ENCODE measurements at regions not wholly inside any gene's neighbourhood (a gene's known extent, or its start where the extent isn't known, plus 50 kb on each side); places are given as distances from the start of the nearest gene placed in this dataset.

- no peak for DNase-seq
These were observed 373.7 kb upstream of the MKI67 start for GRCh38 chr10:128499956-128500355.

DNA sequence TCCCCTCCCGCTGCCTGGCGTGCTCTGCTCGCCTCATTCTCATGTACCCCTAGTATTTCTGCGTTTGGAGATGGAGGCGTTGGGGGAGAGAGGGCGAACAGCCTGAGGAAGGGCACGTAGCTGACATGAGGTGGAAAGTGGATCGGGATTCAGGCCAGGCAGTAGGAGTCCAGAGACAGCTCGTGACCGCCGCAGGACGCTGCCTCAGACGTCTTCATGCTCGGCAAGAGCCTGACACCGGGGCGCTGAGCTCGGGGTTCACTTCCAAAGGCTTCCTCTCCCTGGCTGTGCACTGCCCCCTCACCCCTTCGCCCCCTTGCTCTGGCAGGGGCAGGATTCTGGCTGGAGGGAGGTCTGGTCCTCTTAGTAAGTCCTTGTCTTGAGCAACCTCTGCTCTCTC lies 374.4 kb upstream of the MKI67 start:
- no peak for DNase-seq

- DNase-seq, result no peak
These were observed 379.1 kb upstream of the MKI67 start for GRCh38 chr10:128505346-128505745.

DNA sequence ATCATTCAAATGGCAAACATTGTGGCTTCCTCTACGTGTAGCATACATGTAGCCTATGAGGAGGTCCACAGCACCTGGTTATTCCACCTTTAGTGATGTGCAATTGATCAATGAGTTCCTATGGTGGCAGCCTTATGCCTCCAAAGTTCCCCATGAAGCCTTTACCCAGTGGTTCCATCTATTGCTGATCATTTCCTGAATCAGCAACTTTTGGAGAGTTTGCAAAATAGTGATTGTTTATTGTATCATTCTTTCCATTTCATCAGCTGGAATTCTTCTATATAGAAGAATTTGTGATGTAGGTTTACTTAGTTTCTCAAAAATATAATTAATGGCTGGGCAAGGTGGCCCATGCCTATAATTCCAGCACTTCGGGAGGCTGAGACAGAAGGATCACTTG lies 380.2 kb upstream of the MKI67 start:
- DNase-seq, result no peak

DNA sequence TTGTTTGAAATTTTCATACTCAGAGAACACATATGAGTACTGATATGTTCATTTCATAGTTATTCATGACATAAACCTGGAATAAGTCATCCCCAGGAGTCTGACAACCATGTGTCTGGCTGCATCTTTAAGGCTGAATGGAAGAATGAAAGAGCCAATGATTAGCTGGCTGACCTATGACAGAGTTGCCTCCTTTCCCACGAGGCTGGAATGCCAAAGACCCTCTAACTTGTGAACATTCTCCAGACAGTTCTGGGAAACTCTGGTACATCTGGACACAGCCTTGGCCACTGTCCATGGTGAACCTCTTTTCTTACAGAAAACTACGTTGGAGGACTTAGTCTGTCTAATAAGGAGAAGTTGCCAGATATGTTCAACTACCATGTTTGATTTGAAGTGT lies 380.8 kb upstream of the MKI67 start:
- DNase-seq, result no peak

- DNase-seq, result peak; percentile 19
These were observed 385.1 kb upstream of the MKI67 start for GRCh38 chr10:128511284-128511683.

DNA sequence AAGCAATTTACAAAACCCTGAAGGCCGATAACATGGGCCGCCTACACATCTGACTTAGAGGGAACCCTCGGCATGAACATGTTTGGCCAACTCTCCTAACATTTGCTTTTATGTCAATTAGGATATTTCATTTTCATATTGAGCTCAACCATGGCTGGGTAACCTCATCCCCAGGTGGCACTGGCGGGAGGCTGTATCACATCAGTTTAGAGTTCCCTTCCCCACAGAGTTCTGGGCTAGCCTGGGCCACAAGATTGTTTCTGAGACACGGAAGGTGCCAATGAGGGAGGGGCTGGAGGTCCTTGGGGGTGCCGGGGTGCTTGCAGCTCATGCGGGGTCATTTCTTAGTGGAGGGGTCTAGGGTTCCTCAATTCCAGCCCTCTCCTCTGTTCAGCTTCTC lies 386.5 kb upstream of the MKI67 start:
- DNase-seq, result peak; percentile 27

DNA sequence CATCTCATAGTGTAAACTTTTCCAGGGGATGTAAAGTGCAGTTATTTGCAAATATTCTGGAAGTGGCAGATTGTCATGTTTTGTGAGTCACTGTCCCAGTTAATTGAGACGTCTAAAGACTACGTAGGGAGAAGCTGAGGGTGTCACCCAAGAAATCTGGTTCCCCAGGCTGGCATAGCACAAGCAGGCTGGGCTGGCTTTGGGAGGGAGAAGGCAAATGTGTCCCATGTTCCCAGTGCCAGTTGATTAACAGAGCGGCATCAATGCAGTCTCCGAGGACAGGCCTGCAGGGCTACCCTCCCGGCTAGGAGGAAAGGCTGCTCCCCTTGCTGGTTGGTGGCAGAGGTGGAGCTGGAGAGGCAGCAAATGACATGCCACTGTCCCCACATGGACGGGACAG lies 388.3 kb upstream of the MKI67 start:
- no peak for DNase-seq

DNA sequence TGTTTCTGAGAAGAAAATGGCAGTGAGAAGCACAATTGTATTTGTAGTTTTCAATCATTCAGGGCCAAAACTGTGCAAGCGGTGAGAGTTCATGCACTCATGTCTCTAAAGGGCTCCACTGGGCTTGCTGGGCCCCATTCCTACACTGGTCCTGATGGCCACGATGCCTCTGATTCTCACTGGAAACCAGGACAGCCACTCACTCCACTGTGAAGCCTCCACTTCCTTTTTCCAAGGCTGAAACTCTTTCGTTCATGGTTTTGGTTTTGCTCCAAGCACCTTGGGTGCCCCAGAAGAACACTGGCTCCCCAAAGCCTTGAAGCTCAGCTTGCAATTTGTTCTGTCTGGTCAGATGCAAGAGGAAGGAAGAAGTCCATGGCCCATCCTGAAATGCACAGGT lies 390.0 kb upstream of the MKI67 start:
- DNase-seq, result no peak

GRCh38 chr10:128517167-128517566 lies 390.9 kb upstream of the MKI67 start:
- DNase-seq, result no peak

DNA sequence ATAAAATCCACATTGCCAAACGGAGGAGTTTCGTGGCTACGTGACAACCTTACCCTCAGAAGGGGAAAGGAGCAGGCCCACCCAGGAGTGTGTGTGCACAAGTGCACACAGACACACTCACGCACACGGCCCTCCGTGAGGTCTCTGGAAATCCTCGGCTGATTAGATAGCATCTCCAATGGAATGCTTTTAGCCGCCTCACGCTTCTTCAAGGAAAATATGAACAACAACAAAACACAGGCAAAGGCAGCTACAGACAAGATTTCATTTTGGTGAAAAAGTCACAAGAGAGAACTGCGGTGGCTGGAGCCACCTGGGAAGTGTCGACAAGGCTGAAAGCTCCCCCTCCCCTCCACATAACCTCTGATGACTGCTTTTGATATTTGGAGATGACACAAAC lies 391.8 kb upstream of the MKI67 start:
- no peak for DNase-seq

GRCh38 chr10:128519581-128519980 lies 393.4 kb upstream of the MKI67 start:
- DNase-seq, result no peak

GRCh38 chr10:128520211-128520815 lies 394.1 kb upstream of the MKI67 start:
- DNase-seq, result no peak

DNA sequence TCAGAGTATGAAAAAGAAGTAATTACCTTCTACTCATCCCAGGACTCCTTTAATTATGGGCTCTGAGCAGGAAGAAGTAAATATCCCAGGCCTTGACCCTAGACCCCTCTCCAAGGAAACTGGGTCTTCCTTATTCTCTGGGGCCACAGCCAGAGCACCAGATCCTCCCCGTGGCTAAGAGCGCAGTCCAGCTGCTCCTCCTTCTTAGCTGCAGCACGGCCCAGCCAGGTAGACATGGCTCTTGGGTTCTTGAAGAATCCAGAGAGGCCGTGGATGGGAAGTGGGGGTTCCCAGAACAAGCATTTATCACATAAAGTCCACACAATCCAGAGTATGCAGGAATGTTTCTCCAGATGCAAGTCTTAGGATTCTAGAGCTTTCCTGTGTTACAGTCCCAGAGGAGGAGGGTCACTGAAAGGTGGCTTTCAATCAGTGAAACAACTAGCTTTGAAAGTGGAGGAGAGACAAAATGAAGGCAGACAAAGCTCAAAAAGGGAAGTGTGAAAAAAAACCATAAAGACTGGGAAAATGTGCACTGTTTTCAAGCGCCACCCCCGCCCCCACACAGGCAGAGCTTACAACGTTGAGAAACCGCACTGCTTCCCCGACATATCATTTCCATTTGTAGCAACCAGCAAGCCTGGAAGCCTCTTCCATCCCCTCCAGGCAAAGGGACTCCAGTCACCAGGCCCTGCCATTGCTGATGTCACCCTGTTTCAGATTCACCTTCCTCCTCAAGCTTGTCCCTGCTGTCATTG lies 396.5 kb upstream of the MKI67 start:
- DNase-seq, result no peak

DNA sequence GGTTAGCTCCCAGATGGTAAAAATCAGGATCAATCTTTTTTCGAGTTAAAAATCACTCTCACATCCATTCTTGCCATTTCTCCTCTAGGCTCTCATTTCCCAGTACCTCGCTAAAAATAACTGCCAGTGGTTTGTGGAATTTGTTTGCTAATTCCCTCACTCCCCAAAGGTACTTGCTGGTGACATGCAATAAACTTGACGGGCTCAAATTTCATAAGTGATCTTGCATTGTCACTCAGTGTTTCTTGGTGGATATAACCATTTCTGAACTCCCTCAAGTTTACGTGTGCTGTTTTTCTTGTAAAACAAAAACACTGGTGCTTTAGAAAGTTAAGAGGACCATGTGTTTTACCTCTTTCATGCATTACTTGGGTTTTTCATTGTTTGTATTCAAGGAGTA lies 399.2 kb upstream of the MKI67 start:
- DNase-seq, result no peak

DNA sequence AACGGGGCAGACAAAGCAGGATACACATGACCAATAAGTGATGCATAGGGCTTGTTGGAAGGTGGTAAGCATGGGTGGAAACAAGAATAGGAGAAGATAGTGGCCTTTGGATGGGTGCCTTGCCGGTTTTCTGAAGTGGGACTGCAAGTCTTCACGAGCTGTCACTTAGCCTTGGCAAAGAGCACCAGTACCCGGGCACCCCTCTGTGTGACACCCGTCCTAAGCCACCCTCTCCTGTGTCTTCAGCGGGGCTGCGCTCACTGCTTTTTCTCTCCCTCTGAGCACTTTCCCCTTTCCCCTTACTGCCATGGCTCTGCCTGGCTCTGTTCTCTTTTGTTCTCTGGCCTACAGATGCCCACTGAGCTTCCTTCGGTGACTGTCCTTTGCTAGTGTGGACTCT lies 399.7 kb upstream of the MKI67 start:
- no peak for DNase-seq

DNA sequence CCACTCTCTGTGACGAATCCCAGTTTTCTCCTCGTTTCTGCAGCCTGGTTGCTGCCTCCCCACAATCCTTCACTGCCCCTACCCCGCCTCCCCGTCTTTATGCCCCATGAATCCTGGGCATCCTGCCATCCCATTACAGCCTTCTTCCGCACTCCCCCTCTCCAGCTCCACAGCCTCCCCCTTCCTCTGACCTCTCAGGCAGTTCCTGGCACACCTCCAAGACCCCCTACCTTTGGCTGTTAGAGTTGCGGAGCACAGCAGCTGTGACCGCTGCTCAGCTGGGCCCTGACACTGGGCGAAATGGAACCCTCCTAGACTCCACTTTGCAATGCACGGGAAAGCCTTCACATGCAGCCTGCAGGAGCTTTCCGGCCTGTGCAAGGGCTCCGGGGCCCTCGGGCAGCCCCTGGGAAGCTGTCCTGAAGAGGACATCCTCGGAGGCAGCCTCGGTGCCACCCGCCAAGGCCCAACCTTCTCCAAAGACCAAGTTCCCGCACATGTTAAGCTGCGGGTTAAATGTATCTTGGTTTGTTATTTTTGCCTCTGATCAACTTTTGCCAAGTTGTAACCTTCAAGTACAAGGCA lies 400.7 kb upstream of the MKI67 start:
- DNase-seq, result no peak

DNA sequence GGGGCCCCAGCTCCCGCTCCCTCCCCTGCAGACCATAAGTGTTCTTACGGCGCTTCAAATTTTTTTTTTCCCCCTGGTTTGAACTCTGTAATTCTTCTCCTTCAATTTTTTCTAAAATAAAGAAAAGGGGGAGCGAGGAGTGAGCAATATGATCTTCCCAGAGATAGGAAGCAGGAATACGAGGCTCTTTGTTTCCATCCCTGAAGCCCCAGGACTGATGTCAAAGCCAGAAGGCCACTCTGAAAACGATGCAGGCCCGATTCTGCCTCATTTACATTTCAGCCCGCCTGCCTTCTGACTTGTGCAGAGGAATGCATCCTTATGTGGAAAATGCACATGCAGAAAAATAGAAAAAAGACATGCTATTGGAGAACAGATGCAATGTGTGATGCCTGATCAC lies 401.5 kb upstream of the MKI67 start:
- DNase-seq, result no peak

GRCh38 chr10:128528167-128528566 lies 401.9 kb upstream of the MKI67 start:
- DNase-seq, result no peak

DNA sequence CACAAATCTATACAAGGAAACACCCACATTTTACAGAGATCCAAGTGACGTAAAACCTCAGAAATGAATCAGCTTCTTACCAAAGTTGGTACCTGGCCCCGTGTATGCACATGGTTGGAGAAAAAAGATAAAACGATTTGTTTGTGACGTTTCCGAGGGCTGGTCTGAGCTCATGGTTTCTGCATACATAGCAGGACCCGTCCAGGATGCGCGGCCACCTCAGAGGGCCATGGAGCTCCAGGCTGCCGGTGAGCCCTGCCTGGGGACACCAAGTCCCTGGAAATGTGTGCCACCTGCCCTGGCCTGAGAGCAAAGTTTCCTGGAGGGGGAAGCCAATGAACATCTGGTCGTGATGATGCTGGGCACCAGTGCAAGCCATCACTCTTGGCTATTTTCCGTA lies 402.6 kb upstream of the MKI67 start:
- DNase-seq, result no peak

GRCh38 chr10:128529225-128529624 lies 403.0 kb upstream of the MKI67 start:
- no peak for DNase-seq

- no peak for DNase-seq
These were observed 404.1 kb upstream of the MKI67 start for GRCh38 chr10:128530301-128530700.

- no peak for DNase-seq
These were observed 404.7 kb upstream of the MKI67 start for GRCh38 chr10:128530946-128531345.

GRCh38 chr10:128534686-128535085 lies 408.5 kb upstream of the MKI67 start:
- no peak for DNase-seq

DNA sequence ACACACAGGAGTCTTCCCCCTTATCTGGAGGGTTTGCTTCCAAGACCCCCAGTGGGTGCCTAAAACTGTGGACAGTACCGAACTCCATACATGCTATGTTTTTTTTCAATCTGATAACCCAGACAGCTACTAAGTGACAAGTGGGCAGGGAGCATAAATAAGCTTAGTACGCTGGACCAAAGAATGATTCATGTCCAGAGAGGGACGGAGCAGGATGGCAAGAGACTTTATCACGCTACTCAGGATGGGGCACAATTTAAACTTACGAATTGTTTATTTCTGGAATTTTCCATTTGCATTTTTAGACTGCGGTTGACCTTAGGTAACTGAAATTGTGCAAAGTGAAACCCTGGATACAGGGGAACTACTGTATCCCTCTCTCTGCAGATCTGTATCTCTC lies 410.0 kb upstream of the MKI67 start:
- no peak for DNase-seq
